ENCODE measurements at regions not wholly inside any gene's neighbourhood (a gene's known extent, or its start where the extent isn't known, plus 50 kb on each side); places are given as distances from the start of the nearest gene placed in this dataset.
A peak's percentile ranks its signal among the peaks of the same experiment; 100 is the strongest.

- ChIA-PET CTCF (no interaction called here), POLR2A (ENCODE audit: unreplicated experiment) (no interaction called here)
- Histone ChIP-seq H3K4me2 (ENCODE audit: low read depth, low read length) (no peak overlapping the region), H3K9me1 (ENCODE audit: insufficient read depth, low read length) (no peaks in the 10 kb centered on the region), H2AK5ac (ENCODE audit: low read depth, low read length) (no peak overlapping the region), H2BK5ac (ENCODE audit: low read depth, low read length, poor library complexity, severe bottlenecking) (no peak overlapping the region), H3K4me1 (ENCODE audit: control insufficient read depth, insufficient read depth, low read length) (no peaks in the 10 kb centered on the region), H2BK120ac (ENCODE audit: low read depth, low read length) (no peak overlapping the region), H2BK20ac (ENCODE audit: low read depth, low read length) (no peak overlapping the region), H3K9ac (ENCODE audit: low read depth, low read length) (no peak overlapping the region), H2BK15ac (ENCODE audit: low read depth, low read length) (no peak overlapping the region), H3K18ac (ENCODE audit: low read depth, low read length) (no peak overlapping the region), H2AK9ac (replicated peaks; ENCODE audit: low read depth, low read length, poor library complexity) (no peak overlapping the region), H3K79me1 (ENCODE audit: low read depth in 1 of 2, low read length in 2 of 2) (no peaks in the 10 kb centered on the region), H3K23ac (ENCODE audit: low read depth, low read length) (no peak overlapping the region), H3K36me3 (ENCODE audit: control insufficient read depth, insufficient read depth, low read length) (no peaks in the 10 kb centered on the region), H3K27me3 (ENCODE audit: control insufficient read depth, insufficient read depth, low read length) (no peaks in the 10 kb centered on the region), H3K27ac (ENCODE audit: insufficient read depth, low read length) (no peak overlapping the region), H2AFZ (replicated peaks; ENCODE audit: low read length, poor library complexity) (no peak overlapping the region), H4K5ac (ENCODE audit: low read depth, low read length) (no peak overlapping the region), H3K56ac (ENCODE audit: extremely low read depth, insufficient read depth, low read length) (no peak overlapping the region), H3K14ac (replicated peaks; ENCODE audit: low read depth, low read length) (no peak overlapping the region), H4K8ac (ENCODE audit: low read depth in 2 of 2, low read length in 2 of 2) (no peak overlapping the region), H4K20me1 (ENCODE audit: insufficient read depth, low read length) (no peaks in the 10 kb centered on the region), H3K9me3 (ENCODE audit: control insufficient read depth, insufficient read depth, low read length) (no peaks in the 10 kb centered on the region), H3K4me3 (ENCODE audit: insufficient read depth, low read depth, low read length) (no peak overlapping the region), H3K4ac (ENCODE audit: low read depth, low read length) (no peak overlapping the region), H4K91ac (ENCODE audit: insufficient read depth, low read depth, low read length) (no peak overlapping the region)
- in situ Hi-C loops (cut with MboI; ENCODE audit: low sequenced_read_pairs) (no loop called here), dilution Hi-C loops (cut with HindIII; ENCODE audit: low sequenced_read_pairs, unreplicated experiment) (no loop called here), intact Hi-C loops (cut with micrococcal nuclease) (no loop called here)
- no TSS peak for BruUV-seq (replicated peaks)
- TF ChIP-seq RFX5 (IDR thresholded peaks at IDR 0.05; ENCODE audit: low read depth, low read length) (no peak), SMC3 (IDR thresholded peaks at IDR 0.05; ENCODE audit: low read depth, low read length) (no peak), CHD1 (IDR thresholded peaks at IDR 0.05; ENCODE audit: low read depth, low read length) (no peak), RCOR1 (IDR thresholded peaks at IDR 0.05; ENCODE audit: insufficient replicate concordance, low read length) (no peak), RAD21 (IDR thresholded peaks at IDR 0.05; ENCODE audit: low read length) (no peak), USF2 (IDR thresholded peaks at IDR 0.05; ENCODE audit: low read depth, low read length) (no peak), POLR2A (IDR thresholded peaks at IDR 0.05; ENCODE audit: low read depth, low read length) (no peak), MXI1 (IDR thresholded peaks at IDR 0.05; ENCODE audit: borderline replicate concordance, low read depth, low read length) (no peak), FOS (IDR thresholded peaks at IDR 0.05; ENCODE audit: low read depth, low read length) (no peak), CEBPB (IDR thresholded peaks at IDR 0.05; ENCODE audit: low read depth, low read length) (no peak), MAFK (IDR thresholded peaks at IDR 0.05; ENCODE audit: low read depth, low read length) (no peak), MAZ (IDR thresholded peaks at IDR 0.05; ENCODE audit: borderline replicate concordance, low read depth, low read length) (no peak), BHLHE40 (IDR thresholded peaks at IDR 0.05; ENCODE audit: low read depth, low read length) (no peak), NFE2L2 (IDR thresholded peaks at IDR 0.05; ENCODE audit: low read depth, low read length) (no peak)
- TF ChIP-seq, protein P1, sequence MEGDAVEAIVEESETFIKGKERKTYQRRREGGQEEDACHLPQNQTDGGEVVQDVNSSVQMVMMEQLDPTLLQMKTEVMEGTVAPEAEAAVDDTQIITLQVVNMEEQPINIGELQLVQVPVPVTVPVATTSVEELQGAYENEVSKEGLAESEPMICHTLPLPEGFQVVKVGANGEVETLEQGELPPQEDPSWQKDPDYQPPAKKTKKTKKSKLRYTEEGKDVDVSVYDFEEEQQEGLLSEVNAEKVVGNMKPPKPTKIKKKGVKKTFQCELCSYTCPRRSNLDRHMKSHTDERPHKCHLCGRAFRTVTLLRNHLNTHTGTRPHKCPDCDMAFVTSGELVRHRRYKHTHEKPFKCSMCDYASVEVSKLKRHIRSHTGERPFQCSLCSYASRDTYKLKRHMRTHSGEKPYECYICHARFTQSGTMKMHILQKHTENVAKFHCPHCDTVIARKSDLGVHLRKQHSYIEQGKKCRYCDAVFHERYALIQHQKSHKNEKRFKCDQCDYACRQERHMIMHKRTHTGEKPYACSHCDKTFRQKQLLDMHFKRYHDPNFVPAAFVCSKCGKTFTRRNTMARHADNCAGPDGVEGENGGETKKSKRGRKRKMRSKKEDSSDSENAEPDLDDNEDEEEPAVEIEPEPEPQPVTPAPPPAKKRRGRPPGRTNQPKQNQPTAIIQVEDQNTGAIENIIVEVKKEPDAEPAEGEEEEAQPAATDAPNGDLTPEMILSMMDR (conservative IDR thresholded peaks at IDR 0.05; ENCODE audit: low read depth, low read length): no peak
- TF ChIP-seq, protein P2, sequence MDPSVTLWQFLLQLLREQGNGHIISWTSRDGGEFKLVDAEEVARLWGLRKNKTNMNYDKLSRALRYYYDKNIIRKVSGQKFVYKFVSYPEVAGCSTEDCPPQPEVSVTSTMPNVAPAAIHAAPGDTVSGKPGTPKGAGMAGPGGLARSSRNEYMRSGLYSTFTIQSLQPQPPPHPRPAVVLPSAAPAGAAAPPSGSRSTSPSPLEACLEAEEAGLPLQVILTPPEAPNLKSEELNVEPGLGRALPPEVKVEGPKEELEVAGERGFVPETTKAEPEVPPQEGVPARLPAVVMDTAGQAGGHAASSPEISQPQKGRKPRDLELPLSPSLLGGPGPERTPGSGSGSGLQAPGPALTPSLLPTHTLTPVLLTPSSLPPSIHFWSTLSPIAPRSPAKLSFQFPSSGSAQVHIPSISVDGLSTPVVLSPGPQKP (IDR thresholded peaks at IDR 0.05; ENCODE audit: borderline replicate concordance, low read depth, low read length): no peak
- ATAC-seq (ENCODE audit: low read depth): peak; percentile 46
- DNase-seq: peak; percentile 60
These were observed 163.0 kb downstream of the RPS12 start for GRCh38 chr6:132977413-132977812.

Measured in IMR-90 (cell line).